ENCODE measurements at regions not wholly inside any gene's neighbourhood (a gene's known extent, or its start where the extent isn't known, plus 50 kb on each side); places are given as distances from the start of the nearest gene placed in this dataset.

DNA sequence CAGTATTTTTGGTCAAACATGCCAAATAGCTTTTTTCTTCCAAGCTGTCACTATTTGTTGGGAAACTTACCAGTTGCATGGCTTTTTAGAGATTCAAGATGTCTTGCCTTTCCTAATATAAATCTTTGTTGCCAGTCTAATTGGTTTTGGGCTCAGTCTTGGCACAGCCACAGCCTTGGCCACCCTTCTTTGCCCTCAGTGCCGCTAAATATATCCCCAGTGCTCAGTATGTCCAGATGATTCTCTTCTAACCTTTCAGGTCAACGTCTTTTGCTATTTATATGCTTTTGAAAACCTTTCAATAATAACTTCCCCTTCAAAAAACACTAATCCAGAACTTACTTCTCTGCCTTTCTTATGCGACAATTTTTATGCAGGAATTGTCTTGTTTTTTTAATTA is 483.1 kb upstream of the ZFHX3 start:
- H3K27me3 ChIP-seq (ENCODE audit: control insufficient read depth in 3 of 3, insufficient read depth in 3 of 3, low read length in 2 of 3): no peaks in the 10 kb centered on the region
- H3K36me3 ChIP-seq (ENCODE audit: control insufficient read depth in 4 of 4, insufficient read depth in 4 of 4, low read length in 4 of 4): no peaks in the 10 kb centered on the region
- H3K4me1 ChIP-seq (ENCODE audit: control insufficient read depth in 5 of 5, insufficient read depth in 5 of 5, low read length in 5 of 5): peaks cover 0 to 16% (median 0%) of the 10 kb centered on the region in 5 donors
- TF ChIP-seq, protein P1, sequence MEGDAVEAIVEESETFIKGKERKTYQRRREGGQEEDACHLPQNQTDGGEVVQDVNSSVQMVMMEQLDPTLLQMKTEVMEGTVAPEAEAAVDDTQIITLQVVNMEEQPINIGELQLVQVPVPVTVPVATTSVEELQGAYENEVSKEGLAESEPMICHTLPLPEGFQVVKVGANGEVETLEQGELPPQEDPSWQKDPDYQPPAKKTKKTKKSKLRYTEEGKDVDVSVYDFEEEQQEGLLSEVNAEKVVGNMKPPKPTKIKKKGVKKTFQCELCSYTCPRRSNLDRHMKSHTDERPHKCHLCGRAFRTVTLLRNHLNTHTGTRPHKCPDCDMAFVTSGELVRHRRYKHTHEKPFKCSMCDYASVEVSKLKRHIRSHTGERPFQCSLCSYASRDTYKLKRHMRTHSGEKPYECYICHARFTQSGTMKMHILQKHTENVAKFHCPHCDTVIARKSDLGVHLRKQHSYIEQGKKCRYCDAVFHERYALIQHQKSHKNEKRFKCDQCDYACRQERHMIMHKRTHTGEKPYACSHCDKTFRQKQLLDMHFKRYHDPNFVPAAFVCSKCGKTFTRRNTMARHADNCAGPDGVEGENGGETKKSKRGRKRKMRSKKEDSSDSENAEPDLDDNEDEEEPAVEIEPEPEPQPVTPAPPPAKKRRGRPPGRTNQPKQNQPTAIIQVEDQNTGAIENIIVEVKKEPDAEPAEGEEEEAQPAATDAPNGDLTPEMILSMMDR (IDR thresholded peaks at IDR 0.05; ENCODE audit: control extremely low read depth, extremely low read depth): no peak
- H3K9me3 ChIP-seq (ENCODE audit: control insufficient read depth in 4 of 4, insufficient read depth in 3 of 4, low read length in 3 of 4): no peaks in the 10 kb centered on the region
- H3K27ac ChIP-seq (ENCODE audit: low read depth in 1 of 2, low read length in 1 of 2): no peak overlapping the region
- ATAC-seq (ENCODE audit: insufficient read depth, low FRiP score) (no peak), DNase-seq (peak in 1 of 3 donors; percentile 39)
- H3K4me3 ChIP-seq: no peak overlapping the region
- WGBS, 2 donors: 68 to 73% methylated on average over 3 of the region's 3 CpGs
- H3K9ac ChIP-seq (ENCODE audit: insufficient read depth in 1 of 2, low read length in 2 of 2): no peak overlapping the region

DNA sequence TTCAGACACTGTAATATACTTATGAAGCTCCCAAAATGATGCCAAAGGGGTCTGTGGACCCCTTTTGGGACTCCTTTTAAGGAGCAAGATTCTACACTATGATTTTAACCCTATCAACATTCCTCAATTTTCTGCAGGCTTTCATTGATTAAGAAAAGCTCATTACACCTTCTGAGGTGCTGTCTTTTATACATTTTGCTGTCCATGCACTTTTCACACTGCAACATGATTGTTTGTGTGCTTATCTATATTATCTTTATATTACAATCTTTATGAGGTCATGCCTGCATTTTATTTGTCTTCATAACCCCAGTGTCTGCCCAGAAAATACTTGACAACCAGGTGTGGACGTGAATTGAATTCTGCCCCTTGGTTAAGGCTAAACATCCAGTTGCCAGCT is 482.6 kb upstream of the ZFHX3 start:
- Histone ChIP-seq H3K4me1 (ENCODE audit: control insufficient read depth in 5 of 5, insufficient read depth in 5 of 5, low read length in 5 of 5) (peaks cover 0 to 19% (median 0%) of the 10 kb centered on the region in 5 donors), H3K27ac (ENCODE audit: low read depth in 1 of 2, low read length in 1 of 2) (no peak overlapping the region), H3K9me3 (ENCODE audit: control insufficient read depth in 4 of 4, insufficient read depth in 3 of 4, low read length in 3 of 4) (no peaks in the 10 kb centered on the region), H3K4me3 (no peak overlapping the region), H3K9ac (ENCODE audit: insufficient read depth in 1 of 2, low read length in 2 of 2) (no peak overlapping the region), H3K36me3 (ENCODE audit: control insufficient read depth in 4 of 4, insufficient read depth in 4 of 4, low read length in 4 of 4) (no peaks in the 10 kb centered on the region), H3K27me3 (ENCODE audit: control insufficient read depth in 3 of 3, insufficient read depth in 3 of 3, low read length in 2 of 3) (no peaks in the 10 kb centered on the region)
- TF ChIP-seq, protein P1 (IDR thresholded peaks at IDR 0.05; ENCODE audit: control extremely low read depth, extremely low read depth): no peak
- WGBS, 2 donors: 55 to 79% methylated on average over 1 of the region's 1 CpG
- DNase-seq (no peak), ATAC-seq (ENCODE audit: insufficient read depth, low FRiP score) (no peak)

DNA sequence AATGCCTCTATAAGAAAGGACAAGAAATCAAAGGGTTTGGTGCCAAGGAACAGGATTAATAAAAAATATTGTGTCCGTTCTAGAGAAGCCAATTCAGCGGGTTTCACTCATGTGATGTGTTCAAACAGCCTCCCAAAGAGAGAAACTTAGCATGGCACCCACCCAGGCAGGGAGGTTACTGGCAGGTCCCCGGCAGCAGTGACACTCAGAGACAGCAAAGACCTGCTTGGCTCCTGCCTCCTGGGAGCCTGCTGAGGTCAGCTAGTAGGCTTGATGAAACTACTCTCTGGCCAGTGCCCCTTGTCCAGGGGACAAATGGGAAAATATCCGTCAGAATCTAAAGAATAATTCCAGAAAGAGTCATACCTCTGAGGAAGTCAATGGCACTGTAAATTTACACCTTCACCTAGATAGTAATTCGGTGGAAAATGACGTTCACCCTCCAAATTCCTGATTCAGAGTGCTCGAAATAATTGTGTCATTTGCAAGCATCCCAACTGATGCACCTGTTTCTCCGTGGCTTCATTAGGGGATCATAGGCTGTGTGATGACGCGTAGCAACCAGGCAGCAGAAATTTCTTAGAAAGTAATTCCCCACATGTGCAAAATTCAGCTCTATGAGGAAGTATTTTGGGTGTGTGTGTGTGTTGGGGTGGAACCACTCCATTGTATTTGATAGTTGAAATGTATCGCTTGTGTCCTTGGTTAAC is 481.5 kb upstream of the ZFHX3 start:
- Histone ChIP-seq H3K9me3 (ENCODE audit: control insufficient read depth in 4 of 4, insufficient read depth in 3 of 4, low read length in 3 of 4) (no peaks in the 10 kb centered on the region), H3K4me3 (no peak overlapping the region), H3K36me3 (ENCODE audit: control insufficient read depth in 4 of 4, insufficient read depth in 4 of 4, low read length in 4 of 4) (no peaks in the 10 kb centered on the region), H3K27ac (ENCODE audit: low read depth in 1 of 2, low read length in 1 of 2) (no peak overlapping the region), H3K27me3 (ENCODE audit: control insufficient read depth in 3 of 3, insufficient read depth in 3 of 3, low read length in 2 of 3) (no peaks in the 10 kb centered on the region), H3K9ac (ENCODE audit: insufficient read depth in 1 of 2, low read length in 2 of 2) (no peak overlapping the region), H3K4me1 (ENCODE audit: control insufficient read depth in 5 of 5, insufficient read depth in 5 of 5, low read length in 5 of 5) (peaks cover 0 to 19% (median 0%) of the 10 kb centered on the region in 5 donors)
- DNase-seq: no peak
- 89 to 92% methylated on average over 11 of the region's 11 CpGs for WGBS, 2 donors
- TF ChIP-seq, protein P1 (IDR thresholded peaks at IDR 0.05; ENCODE audit: control extremely low read depth, extremely low read depth): no peak
- ATAC-seq (ENCODE audit: insufficient read depth, low FRiP score): no peak

DNA sequence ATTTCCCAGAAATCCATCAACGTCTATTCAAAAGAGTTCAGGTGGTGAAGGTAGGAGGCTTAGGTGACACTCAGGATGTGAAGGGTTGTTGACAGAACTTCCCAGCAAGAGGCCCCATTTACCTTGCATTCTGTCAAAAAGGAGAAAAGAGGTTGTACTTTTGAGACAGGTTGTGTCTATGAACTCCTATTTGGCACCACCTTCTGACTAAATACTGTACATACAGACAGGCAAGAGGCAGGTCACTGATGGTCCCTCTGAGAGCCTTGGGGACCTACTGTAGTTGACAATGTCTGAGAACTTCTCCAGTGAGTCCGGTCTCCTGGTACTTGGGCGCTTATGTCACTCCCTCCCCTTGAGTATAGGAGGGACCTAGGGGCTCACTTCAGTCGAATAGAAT is 479.3 kb upstream of the ZFHX3 start:
- Histone ChIP-seq H3K36me3 (ENCODE audit: control insufficient read depth in 4 of 4, insufficient read depth in 4 of 4, low read length in 4 of 4) (no peaks in the 10 kb centered on the region), H3K27ac (ENCODE audit: low read depth in 1 of 2, low read length in 1 of 2) (no peak overlapping the region), H3K9ac (ENCODE audit: insufficient read depth in 1 of 2, low read length in 2 of 2) (no peak overlapping the region), H3K9me3 (ENCODE audit: control insufficient read depth in 4 of 4, insufficient read depth in 3 of 4, low read length in 3 of 4) (no peaks in the 10 kb centered on the region), H3K27me3 (ENCODE audit: control insufficient read depth in 3 of 3, insufficient read depth in 3 of 3, low read length in 2 of 3) (no peaks in the 10 kb centered on the region), H3K4me1 (ENCODE audit: control insufficient read depth in 5 of 5, insufficient read depth in 5 of 5, low read length in 5 of 5) (peaks cover 0 to 19% (median 0%) of the 10 kb centered on the region in 5 donors), H3K4me3 (no peak overlapping the region)
- TF ChIP-seq, protein P1 (IDR thresholded peaks at IDR 0.05; ENCODE audit: control extremely low read depth, extremely low read depth): no peak
- DNase-seq (peak in 1 of 3 donors; percentile 29), ATAC-seq (ENCODE audit: insufficient read depth, low FRiP score) (no peak)
- WGBS, 2 donors: 78 to 86% methylated on average over 4 of the region's 4 CpGs

Measured in lung (tissue), 11 donors.